ENCODE measurements at regions not wholly inside any gene's neighbourhood (a gene's known extent, or its start where the extent isn't known, plus 50 kb on each side); places are given as distances from the start of the nearest gene placed in this dataset.

GRCh38 chr21:19844334-19844733, 1153.9 kb upstream of the NCAM2 start:
- no peak for DNase-seq (ENCODE audit: low read depth)

DNA sequence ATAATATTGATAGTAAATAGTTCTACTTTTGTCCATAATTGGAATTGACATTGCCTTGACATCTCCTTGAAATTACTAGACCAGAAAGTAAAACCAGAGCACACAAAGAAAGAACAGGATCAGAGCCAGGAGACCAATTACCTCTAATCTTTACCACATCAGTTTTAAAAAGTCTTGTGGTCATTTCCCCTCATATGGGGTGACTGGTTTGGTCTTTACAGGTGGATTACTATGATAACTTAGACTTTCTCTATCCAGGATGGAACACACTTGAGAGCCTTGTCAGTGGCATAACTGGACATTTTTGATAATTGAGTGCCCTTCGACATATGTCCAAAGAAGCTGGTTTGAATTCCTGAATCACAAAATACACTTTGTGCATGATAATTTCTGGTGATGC, 1148.1 kb upstream of the NCAM2 start:
- no peak for DNase-seq (ENCODE audit: low read depth)

DNA sequence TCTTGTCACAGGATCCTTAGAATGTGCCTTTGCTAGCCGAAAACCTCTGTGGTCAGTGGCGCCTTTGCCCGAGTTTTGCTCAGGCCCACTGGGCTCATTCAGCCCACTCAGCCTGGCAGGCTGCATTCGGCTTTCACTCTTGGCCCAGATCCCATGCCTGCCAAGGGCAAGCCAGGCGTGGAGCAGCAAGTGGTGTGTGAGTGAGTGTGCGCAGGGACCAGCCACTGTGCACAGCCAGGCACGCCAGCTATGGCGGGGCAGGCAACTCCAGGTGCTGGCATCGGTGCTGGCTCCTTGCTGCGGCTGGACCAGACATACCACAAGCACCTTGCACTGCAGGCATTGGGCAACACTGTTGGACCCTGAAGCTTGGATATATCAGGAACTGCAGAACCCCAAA, 1145.1 kb upstream of the NCAM2 start:
- DNase-seq (ENCODE audit: low read depth), result no peak

DNA sequence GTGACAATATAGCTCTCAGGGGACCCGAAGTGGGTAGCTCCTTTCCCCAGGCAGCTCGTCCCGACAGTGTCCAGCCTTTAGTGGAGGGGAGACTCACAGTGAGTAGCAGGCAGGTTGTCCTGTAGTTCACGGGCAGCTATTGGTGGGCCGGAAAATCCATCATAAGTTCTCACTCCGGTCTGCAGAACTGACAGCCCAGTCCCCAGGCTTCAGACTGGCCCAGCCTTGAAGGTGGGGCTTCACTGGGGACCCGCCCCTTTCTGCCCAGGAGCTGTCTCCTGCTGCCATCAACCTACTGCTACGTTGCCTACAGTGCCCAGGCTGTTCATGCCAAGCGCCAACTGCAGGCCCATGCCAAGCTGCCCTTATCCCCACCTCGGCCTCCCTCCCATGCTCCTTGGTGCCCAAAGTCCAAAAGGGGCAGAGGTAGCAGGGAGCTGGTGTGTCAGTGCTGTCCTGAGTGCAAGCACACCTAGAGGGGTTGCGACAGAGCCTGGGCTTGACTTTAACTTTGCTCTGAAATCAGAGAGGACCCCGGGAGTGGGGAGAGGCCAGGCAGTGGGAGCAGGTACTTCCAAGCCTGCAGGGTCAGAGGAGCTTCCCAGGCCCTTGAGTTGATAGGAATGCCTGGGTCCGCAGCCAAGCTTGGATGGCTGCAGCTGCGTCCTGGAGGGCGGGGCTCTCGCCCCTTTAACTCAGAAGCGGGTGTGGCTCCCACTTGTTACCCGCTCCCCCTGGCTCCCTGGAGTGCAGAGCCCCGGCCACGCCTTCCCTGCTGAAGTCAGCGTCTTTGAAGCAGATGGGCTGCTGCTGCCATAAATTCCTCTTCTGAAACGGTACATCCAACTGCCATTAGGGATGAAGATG, 1144.3 kb upstream of the NCAM2 start:
- no peak for DNase-seq (ENCODE audit: low read depth)

GRCh38 chr21:19855522-19855921, 1142.7 kb upstream of the NCAM2 start:
- DNase-seq (ENCODE audit: low read depth), result no peak

DNA sequence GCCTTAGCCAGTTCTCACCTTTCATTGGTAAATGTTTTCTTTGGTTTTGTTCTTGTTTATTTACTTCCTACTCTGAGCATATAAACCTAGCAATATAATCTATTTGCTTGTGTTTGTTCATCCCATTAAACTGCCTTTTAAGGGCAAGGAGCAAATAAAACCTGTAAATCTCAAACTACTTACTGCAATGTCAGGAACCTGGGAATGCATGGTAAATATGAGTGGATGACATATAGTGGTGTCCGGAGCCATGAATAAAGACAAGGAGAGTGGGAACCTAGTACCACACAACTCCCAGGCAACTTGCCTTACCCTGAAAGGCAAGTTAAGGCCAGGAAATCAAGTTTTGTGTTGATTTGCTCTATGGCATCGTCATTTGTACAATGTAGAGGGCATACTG, 1133.7 kb upstream of the NCAM2 start:
- no peak for DNase-seq (ENCODE audit: low read depth)

- no peak for DNase-seq (ENCODE audit: low read depth)
Measured at GRCh38 chr21:19870682-19871081, 1127.5 kb upstream of the NCAM2 start.

GRCh38 chr21:19874521-19874920, 1123.7 kb upstream of the NCAM2 start:
- DNase-seq (ENCODE audit: low read depth), result no peak

DNA sequence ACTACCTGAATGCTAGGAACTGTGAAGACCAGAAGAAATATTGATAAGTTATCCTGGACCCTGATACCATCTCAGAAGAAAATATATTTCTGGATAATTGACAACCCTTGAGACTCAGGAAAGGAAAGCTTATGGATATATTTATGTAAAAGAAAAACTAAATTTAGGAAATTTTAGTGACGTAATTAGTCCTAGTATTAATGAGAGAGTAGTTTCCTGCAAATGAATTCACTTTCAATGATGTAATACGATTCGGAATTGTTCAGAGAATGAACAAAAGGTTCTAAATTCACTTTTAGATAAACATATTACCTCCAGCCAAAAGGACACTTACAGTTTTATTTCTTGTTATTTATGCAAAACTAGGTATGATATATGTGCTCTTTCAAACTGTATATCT, 1120.1 kb upstream of the NCAM2 start:
- no peak for DNase-seq (ENCODE audit: low read depth)

- DNase-seq (ENCODE audit: low read depth), result no peak
Measured at GRCh38 chr21:19899645-19900044, 1098.6 kb upstream of the NCAM2 start.

- DNase-seq (ENCODE audit: low read depth), result no peak
Measured at GRCh38 chr21:19900149-19900548, 1098.1 kb upstream of the NCAM2 start.

DNA sequence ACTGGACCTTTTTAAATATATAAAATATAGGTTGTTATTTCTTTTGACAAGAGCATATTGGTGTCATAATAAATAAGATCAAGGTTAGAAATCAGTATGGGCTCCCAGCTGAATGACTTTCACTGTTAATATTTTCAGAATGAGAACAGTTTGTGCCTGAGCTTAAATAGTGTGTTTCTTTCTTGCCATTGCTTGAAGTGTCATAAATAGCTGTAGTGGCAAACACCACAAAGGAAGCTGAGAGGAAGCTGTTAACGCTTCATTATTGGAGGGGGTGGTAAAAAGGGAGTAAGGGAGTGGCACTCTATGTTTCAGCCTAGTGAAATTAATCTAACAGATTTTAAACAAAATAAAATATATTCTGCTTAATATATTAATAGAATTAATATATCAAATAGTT, 1089.8 kb upstream of the NCAM2 start:
- no peak for DNase-seq (ENCODE audit: low read depth)

- no peak for DNase-seq (ENCODE audit: low read depth)
Measured at GRCh38 chr21:19914028-19914427, 1084.2 kb upstream of the NCAM2 start.

GRCh38 chr21:19921211-19921610, 1077.0 kb upstream of the NCAM2 start:
- no peak for DNase-seq (ENCODE audit: low read depth)

DNA sequence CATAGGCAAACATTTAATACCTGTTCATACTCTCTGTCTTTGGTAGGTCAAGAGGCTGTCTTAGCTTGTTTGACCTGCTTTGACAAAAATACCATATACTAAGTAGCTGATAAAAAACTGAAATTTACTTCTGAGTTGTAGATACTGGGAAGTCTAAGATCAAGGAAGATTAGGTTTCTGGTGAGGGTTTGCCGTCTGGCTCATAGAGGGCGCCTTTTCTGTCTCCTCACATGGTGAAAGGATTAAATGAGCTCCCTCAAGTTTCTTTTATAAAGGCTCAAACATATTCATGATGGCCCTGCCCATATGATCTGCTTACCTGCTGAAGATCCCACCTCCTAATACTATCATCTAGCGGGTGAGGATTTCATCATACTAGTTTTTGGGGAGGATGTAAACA, 1076.1 kb upstream of the NCAM2 start:
- DNase-seq (ENCODE audit: low read depth), result no peak

DNA sequence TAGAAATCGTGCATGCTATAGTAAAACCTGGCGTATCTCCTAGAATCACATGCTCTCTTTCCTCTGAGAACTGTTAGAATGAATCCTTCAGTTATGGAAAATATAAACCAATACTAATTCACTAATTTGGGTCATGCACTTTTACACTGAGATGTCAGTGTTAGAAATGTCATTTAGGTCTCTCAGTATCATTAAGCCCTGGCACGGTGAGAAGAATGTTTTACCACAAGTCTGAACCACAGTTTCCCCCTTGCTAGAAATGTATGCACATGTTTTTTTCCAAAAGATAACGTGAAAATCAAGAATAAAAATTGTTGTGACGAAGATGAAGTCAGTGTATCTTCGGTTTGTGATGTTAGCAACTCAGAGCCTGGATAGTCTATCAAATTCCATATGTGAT, 1062.7 kb upstream of the NCAM2 start:
- no peak for DNase-seq (ENCODE audit: low read depth)

- no peak for DNase-seq (ENCODE audit: low read depth)
Measured at GRCh38 chr21:19937619-19938018, 1060.6 kb upstream of the NCAM2 start.

DNA sequence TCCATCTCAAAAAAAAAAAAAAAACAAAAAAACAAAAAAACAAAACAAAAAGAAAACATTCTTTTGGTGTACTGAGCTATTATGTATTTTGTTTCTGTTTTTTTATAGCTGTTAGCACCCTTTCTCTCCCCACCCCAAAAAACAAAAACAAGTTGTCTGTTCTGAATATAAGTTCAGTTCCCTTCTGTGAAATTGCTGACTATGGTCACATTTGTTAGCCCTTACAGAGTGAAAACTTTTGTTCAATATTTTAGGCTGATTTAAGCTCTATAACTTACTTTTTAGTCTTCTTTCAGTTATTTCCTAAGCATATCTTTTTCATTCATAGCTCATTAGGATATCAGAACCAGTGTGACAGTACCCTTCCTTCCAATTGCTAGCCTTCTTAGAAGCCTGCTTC, 1056.6 kb upstream of the NCAM2 start:
- no peak for DNase-seq (ENCODE audit: low read depth)

- DNase-seq (ENCODE audit: low read depth), result no peak
Measured at GRCh38 chr21:19950347-19950746, 1047.9 kb upstream of the NCAM2 start.

GRCh38 chr21:19969156-19969555, 1029.1 kb upstream of the NCAM2 start:
- DNase-seq (ENCODE audit: low read depth), result no peak

DNA sequence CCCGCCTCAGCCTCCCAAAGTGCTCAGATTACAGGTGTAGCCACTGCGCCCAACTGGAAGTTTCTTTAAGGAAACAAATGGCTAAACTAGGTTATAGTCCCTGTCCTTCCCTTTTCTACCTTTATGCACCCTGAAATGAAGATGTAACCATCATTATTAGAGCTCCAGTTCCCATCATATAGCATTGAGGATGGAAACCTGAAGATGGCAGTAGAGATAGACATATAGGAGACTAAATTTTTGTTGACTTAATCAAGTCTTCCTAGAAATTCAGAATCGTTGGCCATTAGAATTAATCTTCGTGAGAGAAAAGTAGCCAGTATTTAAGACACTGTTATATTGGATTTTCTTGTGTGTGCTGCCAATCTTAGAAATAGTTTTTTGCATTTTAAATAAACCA, 1016.3 kb upstream of the NCAM2 start:
- DNase-seq (ENCODE audit: low read depth), result no peak

- DNase-seq (ENCODE audit: low read depth), result no peak
Measured at GRCh38 chr21:19986396-19986795, 1011.8 kb upstream of the NCAM2 start.

- no peak for DNase-seq (ENCODE audit: low read depth)
Measured at GRCh38 chr21:19987671-19988070, 1010.5 kb upstream of the NCAM2 start.

- no peak for DNase-seq (ENCODE audit: low read depth)
Measured at GRCh38 chr21:19992540-19992939, 1005.7 kb upstream of the NCAM2 start.

All from iris pigment epithelial cell (primary cell).